ENCODE measurements at regions not wholly inside any gene's neighbourhood (a gene's known extent, or its start where the extent isn't known, plus 50 kb on each side); places are given as distances from the start of the nearest gene placed in this dataset.

DNA sequence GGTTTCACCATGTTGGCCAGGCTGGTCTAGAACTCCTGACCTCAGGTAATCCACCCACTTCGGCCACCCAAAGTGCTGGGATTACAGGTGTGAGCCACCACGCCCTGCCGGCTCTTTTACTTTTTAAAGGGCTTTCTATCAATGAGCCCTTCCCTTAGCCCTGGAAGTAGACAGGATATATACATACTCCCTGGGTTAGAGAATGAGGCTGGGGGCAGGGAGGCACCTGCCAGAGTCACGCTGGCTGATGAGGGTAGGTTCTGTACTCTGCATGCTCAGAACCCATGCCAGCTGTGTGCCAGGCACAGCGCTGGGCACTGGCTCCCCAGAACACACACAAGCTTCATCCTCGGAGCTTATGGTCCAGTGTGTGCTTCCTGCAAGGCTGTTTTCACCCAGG is 113.6 kb upstream of the IPO9 start:
- H3K4me3 ChIP-seq (replicated peaks in 1 of 3) = no peak overlapping the region
- peaks cover 8 to 81% of the 10 kb centered on the region in 2 donors for H3K4me1 ChIP-seq
- WGBS, 2 donors = 81 to 92% methylated on average over 6 of the region's 6 CpGs

DNA sequence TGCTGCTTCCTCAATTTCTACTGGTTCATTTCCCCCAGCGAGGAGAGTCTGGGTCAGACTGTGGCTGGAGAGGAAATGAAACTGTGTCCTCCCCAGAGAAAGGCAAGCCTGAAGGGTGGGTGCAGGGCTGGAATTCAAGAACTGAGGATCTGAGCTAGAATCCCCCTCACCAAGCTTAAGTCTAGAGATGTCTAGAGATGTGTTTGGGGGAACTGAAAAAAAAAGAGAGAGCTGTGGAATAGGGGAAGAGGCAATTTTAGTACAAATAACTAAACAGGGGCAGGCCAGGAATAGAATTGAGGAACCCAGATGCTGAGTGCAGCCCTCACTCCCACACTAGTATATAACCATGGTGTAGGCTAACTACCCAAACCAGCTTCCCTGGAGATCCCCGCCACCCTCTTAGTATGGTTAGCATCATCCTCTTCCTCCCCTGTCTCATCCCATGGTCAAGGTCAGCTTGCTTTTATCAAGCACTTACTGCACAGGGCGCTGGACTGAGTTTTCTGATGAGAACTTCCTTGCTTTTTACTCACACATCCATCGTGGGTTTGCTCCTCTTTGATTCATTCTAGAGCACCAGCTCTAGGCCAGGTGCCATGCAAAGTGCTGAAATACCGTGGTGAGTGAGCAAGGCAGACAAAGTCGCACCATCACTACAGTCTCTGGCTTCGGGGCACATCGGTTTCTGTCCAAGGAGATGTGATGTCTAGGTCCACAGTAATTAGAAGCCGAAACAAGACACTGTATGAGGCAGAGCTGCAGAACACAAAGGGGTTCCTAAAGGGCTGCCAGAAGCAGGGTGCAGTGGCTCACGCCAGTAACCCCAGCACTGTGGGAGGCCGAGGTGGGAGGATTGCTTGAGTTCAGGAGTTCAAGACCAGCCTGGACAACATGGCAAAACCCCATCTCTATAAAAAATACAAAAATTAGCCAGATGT is 112.9 kb upstream of the IPO9 start:
- Histone ChIP-seq H3K9me3 (no peaks in the 10 kb centered on the region), H3K4me1 (peaks cover 8 to 85% of the 10 kb centered on the region in 2 donors), H3K27me3 (no peaks in the 10 kb centered on the region), H3K27ac (peak overlapping the region; percentile 76 to 83 (median 78)), H3K36me3 (no peaks in the 10 kb centered on the region), H3K4me3 (replicated peaks in 1 of 3) (no peak overlapping the region)
- intact Hi-C loops (cut with DNase I) = no loop called here
- TF ChIP-seq POLR2A (IDR thresholded peaks at IDR 0.05) = no peak
- TF ChIP-seq, protein P1, sequence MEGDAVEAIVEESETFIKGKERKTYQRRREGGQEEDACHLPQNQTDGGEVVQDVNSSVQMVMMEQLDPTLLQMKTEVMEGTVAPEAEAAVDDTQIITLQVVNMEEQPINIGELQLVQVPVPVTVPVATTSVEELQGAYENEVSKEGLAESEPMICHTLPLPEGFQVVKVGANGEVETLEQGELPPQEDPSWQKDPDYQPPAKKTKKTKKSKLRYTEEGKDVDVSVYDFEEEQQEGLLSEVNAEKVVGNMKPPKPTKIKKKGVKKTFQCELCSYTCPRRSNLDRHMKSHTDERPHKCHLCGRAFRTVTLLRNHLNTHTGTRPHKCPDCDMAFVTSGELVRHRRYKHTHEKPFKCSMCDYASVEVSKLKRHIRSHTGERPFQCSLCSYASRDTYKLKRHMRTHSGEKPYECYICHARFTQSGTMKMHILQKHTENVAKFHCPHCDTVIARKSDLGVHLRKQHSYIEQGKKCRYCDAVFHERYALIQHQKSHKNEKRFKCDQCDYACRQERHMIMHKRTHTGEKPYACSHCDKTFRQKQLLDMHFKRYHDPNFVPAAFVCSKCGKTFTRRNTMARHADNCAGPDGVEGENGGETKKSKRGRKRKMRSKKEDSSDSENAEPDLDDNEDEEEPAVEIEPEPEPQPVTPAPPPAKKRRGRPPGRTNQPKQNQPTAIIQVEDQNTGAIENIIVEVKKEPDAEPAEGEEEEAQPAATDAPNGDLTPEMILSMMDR (IDR thresholded peaks at IDR 0.05) = no peak
- 85 to 86% methylated on average over 10 to 11 of the region's 11 CpGs for WGBS, 2 donors
- DNase-seq = no peak

More for the DNA sequence above, 113.6 kb upstream of the IPO9 start:
- peak overlapping the region; percentile 76 to 83 (median 78) for H3K27ac ChIP-seq
- no peaks in the 10 kb centered on the region for H3K9me3 ChIP-seq
- intact Hi-C loops (cut with DNase I) = no loop called here
- no peak for TF ChIP-seq POLR2A (IDR thresholded peaks at IDR 0.05)
- TF ChIP-seq, protein P1 (IDR thresholded peaks at IDR 0.05) = no peak
- no peaks in the 10 kb centered on the region for H3K36me3 ChIP-seq
- DNase-seq = no peak
- H3K27me3 ChIP-seq = no peaks in the 10 kb centered on the region

DNA sequence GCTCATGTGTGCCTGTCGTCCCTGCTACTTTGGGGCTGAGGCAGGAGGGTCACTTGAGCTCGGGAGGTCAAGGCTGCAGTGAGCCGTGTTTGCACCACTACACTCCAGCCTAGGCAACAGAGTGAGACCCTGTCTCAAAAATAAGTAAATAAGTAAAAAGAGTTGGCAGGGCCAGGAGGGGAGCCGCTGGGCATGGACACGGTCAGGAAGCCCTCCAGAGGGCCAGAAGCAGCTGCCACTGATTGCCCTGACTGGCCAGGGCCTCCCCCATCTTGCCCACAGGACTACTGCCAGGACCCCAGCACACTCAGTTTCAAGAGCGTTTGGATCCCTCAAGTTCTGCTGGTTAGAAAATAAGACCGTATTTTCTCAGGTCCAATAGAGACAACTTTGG is 112.2 kb upstream of the IPO9 start:
- no peak for DNase-seq
- H3K27ac ChIP-seq = peak overlapping the region in 1 of 3 donors; percentile 78
- no peaks in the 10 kb centered on the region for H3K9me3 ChIP-seq
- H3K4me3 ChIP-seq (replicated peaks in 1 of 3) = no peak overlapping the region
- no peak for TF ChIP-seq POLR2A (IDR thresholded peaks at IDR 0.05)
- TF ChIP-seq, protein P1 (IDR thresholded peaks at IDR 0.05) = no peak
- H3K4me1 ChIP-seq = peaks cover 8 to 84% of the 10 kb centered on the region in 2 donors
- 81 to 93% methylated on average over 7 of the region's 7 CpGs for WGBS, 2 donors
- intact Hi-C loops (cut with DNase I) = no loop called here
- H3K27me3 ChIP-seq = no peaks in the 10 kb centered on the region
- H3K36me3 ChIP-seq = no peaks in the 10 kb centered on the region

DNA sequence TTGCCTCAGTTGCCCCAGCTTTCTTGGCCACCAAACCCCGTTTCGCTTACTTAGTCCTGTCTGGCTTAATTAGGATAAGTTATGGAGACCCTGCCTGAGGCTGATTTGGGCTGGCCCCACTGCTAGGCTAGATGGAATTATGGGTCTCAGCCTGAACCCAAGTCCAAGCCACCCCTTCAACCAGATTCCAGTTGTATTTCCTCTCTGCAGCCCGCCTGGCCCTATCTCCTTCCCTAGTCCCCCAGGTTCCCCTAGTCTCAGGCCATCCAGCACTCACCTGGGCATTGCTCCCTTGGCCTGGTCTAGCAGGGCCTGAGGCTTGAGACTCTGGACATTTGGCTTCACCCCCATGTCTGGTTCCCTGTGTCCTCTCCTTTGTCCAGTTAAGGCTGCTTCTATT is 111.7 kb upstream of the IPO9 start:
- no peak for DNase-seq
- Histone ChIP-seq H3K27me3 (no peaks in the 10 kb centered on the region), H3K36me3 (no peaks in the 10 kb centered on the region), H3K27ac (peak overlapping the region in 1 of 3 donors; percentile 40), H3K9me3 (no peaks in the 10 kb centered on the region), H3K4me3 (replicated peaks in 1 of 3) (no peak overlapping the region), H3K4me1 (peaks cover 8 to 82% of the 10 kb centered on the region in 2 donors)
- 96 to 98% methylated on average over 3 of the region's 3 CpGs for WGBS, 2 donors
- intact Hi-C loops (cut with DNase I) = no loop called here
- no peak for TF ChIP-seq POLR2A (IDR thresholded peaks at IDR 0.05)
- TF ChIP-seq, protein P1 (IDR thresholded peaks at IDR 0.05) = no peak

All from thyroid gland (tissue), 4 donors.